OCI-LY7 (cell line): ENCODE measurements at regions not wholly inside any gene's neighbourhood (a gene's known extent, or its start where the extent isn't known, plus 50 kb on each side); places are given as distances from the start of the nearest gene placed in this dataset.

ENCODE experiments used
- BruUV-seq: library from RNA; stranded (reverse); fragments of 400-500 nt; replicated peaks from 2 replicates; lab custom pipeline; 2021; lab: Mats Ljungman, UMichigan
- CTCF ChIA-PET: fragments of 300-600 bp; sonication (Branson Sonifier 250); formaldehyde crosslinking; loops from one replicate; lab custom pipeline; 2022; ENCODE audit warnings: antibody characterized with exemption; ENCODE audit not compliant: unreplicated experiment; lab: Charles Lee
- POLR2A ChIA-PET: fragments of 300-600 bp; sonication (Branson Sonifier 250); formaldehyde crosslinking; loops from one replicate; lab custom pipeline; 2022; ENCODE audit warnings: antibody characterized with exemption; lab: Charles Lee
- DNase-seq: peaks from one replicate; pipeline ENCODE4 v3.0.0-alpha.2; 2015; ENCODE audit warnings: low spot score
- H2AFZ ChIP-seq: fragments of 200-600 bp; sonication (generic), shearing (Covaris generic); 2 replicates; pipeline ENCODE4 v1.6.1; 2014; ENCODE audit warnings: mild to moderate bottlenecking, antibody characterized with exemption, low read length, moderate library complexity
- H3K27ac ChIP-seq: fragments of 200-600 bp; sonication (generic); 2 replicates; pipeline ENCODE4 v1.5.1; 2014; ENCODE audit warnings: mixed run types, low read depth, mild to moderate bottlenecking, moderate library complexity, low read length, inconsistent platforms; ENCODE audit not compliant: poor library complexity, severe bottlenecking
- H3K36me3 ChIP-seq: fragments of 200-600 bp; sonication (generic); 2 replicates; pipeline ENCODE4 v1.6.1; 2014; ENCODE audit warnings: mild to moderate bottlenecking, antibody characterized with exemption, low read length, moderate library complexity, mixed read lengths; ENCODE audit not compliant: insufficient read depth
- H3K4me1 ChIP-seq: fragments of 200-600 bp; sonication (generic); 2 replicates; pipeline ENCODE4 v1.5.1; 2014; ENCODE audit warnings: mild to moderate bottlenecking, low read length; ENCODE audit not compliant: insufficient read depth, poor library complexity, severe bottlenecking
- H3K4me2 ChIP-seq: fragments of 200-600 bp; sonication (generic); 2 replicates; pipeline ENCODE4 v1.6.1; 2014; ENCODE audit warnings: mild to moderate bottlenecking, low read length
- H3K4me3 ChIP-seq: fragments of 200-600 bp; sonication (generic); 2 replicates; pipeline ENCODE4 v1.5.1; 2014; ENCODE audit warnings: mild to moderate bottlenecking, low read depth, low read length; ENCODE audit not compliant: poor library complexity, severe bottlenecking
- H3K79me2 ChIP-seq: fragments of 200-600 bp; sonication (generic); 2 replicates; pipeline ENCODE4 v1.6.1; 2016; ENCODE audit warnings: low read depth, mild to moderate bottlenecking, low read length, moderate library complexity, mixed read lengths; ENCODE audit not compliant: insufficient read depth
- H3K9me2 ChIP-seq: fragments of 200-600 bp; sonication (generic); 2 replicates; pipeline ENCODE4 v1.6.1; 2016; ENCODE audit warnings: mild to moderate bottlenecking, low read length, mixed read lengths; ENCODE audit not compliant: insufficient read depth
- H3K9me3 ChIP-seq: fragments of 200-600 bp; sonication (generic); 2 replicates; pipeline ENCODE4 v1.6.1; 2014; ENCODE audit warnings: mild to moderate bottlenecking, mixed run types, low read length, mixed read lengths
- H4K20me1 ChIP-seq: fragments of 200-600 bp; sonication (generic); 2 replicates; pipeline ENCODE4 v1.6.1; 2014; ENCODE audit warnings: mild to moderate bottlenecking, antibody characterized with exemption, low read length, moderate library complexity, mixed read lengths; ENCODE audit not compliant: insufficient read depth
- CTCF ChIP-seq: fragments of 200-600 bp; sonication (generic); conservative IDR thresholded peaks from 2 replicates; pipeline ENCODE4 v1.5.1; 2014; ENCODE audit warnings: mild to moderate bottlenecking, antibody characterized with exemption, low read length, moderate library complexity, mixed read lengths
- EZH2phosphoT487 ChIP-seq: fragments of 200-600 bp; sonication (generic); IDR thresholded peaks from 2 replicates; pipeline ENCODE4 v1.6.1; 2018; ENCODE audit warnings: low read depth, borderline replicate concordance, mild to moderate bottlenecking, mixed run types, antibody characterized with exemption, low read length, moderate library complexity, mixed read lengths
- intact Hi-C: fragments of 100-400 bp; cut with micrococcal nuclease; formaldehyde crosslinking; loops from one replicate; pipeline ENCODE4 v1.10.0; 2022; ENCODE audit not compliant: unreplicated experiment

- BruUV-seq = no TSS peak
- Histone ChIP-seq H3K4me1 (no peaks in the 10 kb centered on the region), H3K4me3 (no peak overlapping the region), H2AFZ (no peak overlapping the region), H3K36me3 (no peaks in the 10 kb centered on the region), H3K4me2 (no peak overlapping the region), H4K20me1 (no peaks in the 10 kb centered on the region), H3K9me3 (no peaks in the 10 kb centered on the region), H3K9me2 (no peaks in the 10 kb centered on the region), H3K27ac (no peak overlapping the region), H3K79me2 (no peaks in the 10 kb centered on the region)
- intact Hi-C loops = no loop called here
- ChIA-PET CTCF (no interaction called here), POLR2A (no interaction called here)
- TF ChIP-seq EZH2phosphoT487 (no peak), CTCF (no peak)
- no peak for DNase-seq
Observed at GRCh38 chr7:67983486-67983885, 986.9 kb downstream of the TYW1 start.

- intact Hi-C loops = no loop called here
- no peaks in the 10 kb centered on the region for H3K79me2 ChIP-seq
- H3K27ac ChIP-seq = no peak overlapping the region
- BruUV-seq = no TSS peak
- H3K9me2 ChIP-seq = no peaks in the 10 kb centered on the region
- POLR2A ChIA-PET = no interaction called here
- no peak for TF ChIP-seq CTCF
- TF ChIP-seq EZH2phosphoT487 = no peak
- H3K4me1 ChIP-seq = no peaks in the 10 kb centered on the region
- H3K4me3 ChIP-seq = no peak overlapping the region
- no peaks in the 10 kb centered on the region for H4K20me1 ChIP-seq
- no peak overlapping the region for H3K4me2 ChIP-seq
- H3K9me3 ChIP-seq = no peaks in the 10 kb centered on the region
- CTCF ChIA-PET = no interaction called here
- no peaks in the 10 kb centered on the region for H3K36me3 ChIP-seq
- H2AFZ ChIP-seq = no peak overlapping the region
- DNase-seq = no peak
Observed at GRCh38 chr7:67984326-67984725, 987.7 kb downstream of the TYW1 start.

- no peaks in the 10 kb centered on the region for H3K4me1 ChIP-seq
- no peak overlapping the region for H2AFZ ChIP-seq
- no peak overlapping the region for H3K27ac ChIP-seq
- no TSS peak for BruUV-seq
- no peaks in the 10 kb centered on the region for H4K20me1 ChIP-seq
- no peak overlapping the region for H3K4me2 ChIP-seq
- ChIA-PET POLR2A (no interaction called here), CTCF (no interaction called here)
- no peaks in the 10 kb centered on the region for H3K9me2 ChIP-seq
- H3K36me3 ChIP-seq = no peaks in the 10 kb centered on the region
- H3K9me3 ChIP-seq = no peaks in the 10 kb centered on the region
- DNase-seq = no peak
- no peak for TF ChIP-seq CTCF
- TF ChIP-seq EZH2phosphoT487 = no peak
- no peak overlapping the region for H3K4me3 ChIP-seq
- intact Hi-C loops = no loop called here
- no peaks in the 10 kb centered on the region for H3K79me2 ChIP-seq
Observed at GRCh38 chr7:67989142-67989541, 992.5 kb downstream of the TYW1 start.
